Body of pancreas (tissue), 4 donors: ENCODE measurements at regions not wholly inside any gene's neighbourhood (a gene's known extent, or its start where the extent isn't known, plus 50 kb on each side); places are given as distances from the start of the nearest gene placed in this dataset.

Source experiments
- ATAC-seq: fragments of 150-250 bp; one replicate; pipeline ENCODE4 v1.9.1; 2016
- DNase-seq, 4 donors: peaks; one replicate each; pipeline ENCODE4 v3.0.0-alpha.2; 2019
- H3K27ac ChIP-seq, 4 donors: fragments of 200-600 bp; sonication (generic); 1 replicate in 3 of 4; 2 replicates in 1 of 4; pipeline versions ENCODE4 v1.5.1 to v1.6.1; 2016 to 2019; ENCODE audit warnings: mild to moderate bottlenecking in 1 of 4, mixed read lengths in 1 of 4, moderate library complexity in 1 of 4
- H3K27me3 ChIP-seq, 2 donors: fragments of 200-600 bp; sonication (generic); one replicate each; pipeline ENCODE4 v1.6.0; 2016; ENCODE audit warnings: mild to moderate bottlenecking in 1 of 2
- H3K36me3 ChIP-seq, 2 donors: fragments of 200-600 bp; sonication (generic); replicated peaks in 1 of 2; 2 replicates each; pipeline ENCODE4 v1.5.1; 2016; ENCODE audit warnings: low read depth in 2 of 2; ENCODE audit not compliant: insufficient read depth in 1 of 2
- H3K4me1 ChIP-seq: fragments of 200-600 bp; sonication (generic); one replicate; pipeline ENCODE4 v1.6.0; 2016
- H3K4me3 ChIP-seq, 2 donors: fragments of 200-600 bp; sonication (generic); 1 replicate in 1 of 2; 2 replicates in 1 of 2; pipeline ENCODE4 v1.5.1; 2016 to 2019
- H3K9me3 ChIP-seq, 3 donors: fragments of 200-600 bp; sonication (generic); 1 replicate in 2 of 3; 2 replicates in 1 of 3; pipeline ENCODE4 v1.5.1; 2016
- POLR2A ChIP-seq, 3 donors: fragments of 450-650 bp; IDR thresholded peaks; one replicate each; pipeline ENCODE4 v1.6.1; 2016; ENCODE audit warnings: antibody characterized with exemption in 3 of 3, mild to moderate bottlenecking in 2 of 3
- WGBS, 2 donors: methylation state at CpG; one replicate each; pipeline ENCODE4 v1.1.5; 2017; 5-methylcytosine and 5-hydroxymethylcytosine counted together
- intact Hi-C: fragments of 100-400 bp; cut with DNase I; formaldehyde crosslinking; loops from one replicate; pipeline ENCODE4 v1.15.1; 2023
- TF ChIP-seq, protein P1 (sequence below), 7 experiments: fragments of 450-650 bp in 4 of 7; fragments of 200-600 bp in 3 of 7; sonication (generic) in 3 of 7; IDR thresholded peaks; one replicate each; pipeline ENCODE4 v1.5.1; 2016 to 2019; ENCODE audit warnings: antibody characterized with exemption in 7 of 7

DNA sequence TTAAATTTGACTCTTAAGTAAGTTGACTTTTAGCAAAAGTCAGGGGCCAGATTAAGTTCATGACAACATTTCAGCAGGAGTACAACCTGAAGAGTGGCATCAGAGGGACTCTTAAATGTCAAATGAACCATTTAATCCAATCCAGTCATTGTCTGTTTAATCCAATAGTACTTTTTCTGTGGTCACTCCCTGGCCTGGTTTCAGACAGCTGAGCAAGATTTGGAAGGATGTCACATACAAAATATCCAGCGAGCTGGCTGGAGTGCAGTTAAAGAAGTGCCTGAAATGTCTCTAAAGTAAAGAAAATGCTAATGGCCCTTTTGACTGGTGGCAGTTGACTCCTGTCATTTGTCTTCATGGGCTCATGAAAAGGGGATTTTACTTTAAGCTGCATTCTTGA, 1082.1 kb downstream of the AACS start:
- H3K4me3 ChIP-seq: no peak overlapping the region
- H3K36me3 ChIP-seq: no peaks in the 10 kb centered on the region
- H3K27ac ChIP-seq: no peak overlapping the region
- DNase-seq (no peak), ATAC-seq (no peak)
- no peaks in the 10 kb centered on the region for H3K4me1 ChIP-seq
- intact Hi-C loops: no loop called here
- 71 to 75% methylated on average over 1 of the region's 1 CpG for WGBS, 2 donors
- no peak for TF ChIP-seq POLR2A (IDR thresholded peaks at IDR 0.05)
- TF ChIP-seq, protein P1, sequence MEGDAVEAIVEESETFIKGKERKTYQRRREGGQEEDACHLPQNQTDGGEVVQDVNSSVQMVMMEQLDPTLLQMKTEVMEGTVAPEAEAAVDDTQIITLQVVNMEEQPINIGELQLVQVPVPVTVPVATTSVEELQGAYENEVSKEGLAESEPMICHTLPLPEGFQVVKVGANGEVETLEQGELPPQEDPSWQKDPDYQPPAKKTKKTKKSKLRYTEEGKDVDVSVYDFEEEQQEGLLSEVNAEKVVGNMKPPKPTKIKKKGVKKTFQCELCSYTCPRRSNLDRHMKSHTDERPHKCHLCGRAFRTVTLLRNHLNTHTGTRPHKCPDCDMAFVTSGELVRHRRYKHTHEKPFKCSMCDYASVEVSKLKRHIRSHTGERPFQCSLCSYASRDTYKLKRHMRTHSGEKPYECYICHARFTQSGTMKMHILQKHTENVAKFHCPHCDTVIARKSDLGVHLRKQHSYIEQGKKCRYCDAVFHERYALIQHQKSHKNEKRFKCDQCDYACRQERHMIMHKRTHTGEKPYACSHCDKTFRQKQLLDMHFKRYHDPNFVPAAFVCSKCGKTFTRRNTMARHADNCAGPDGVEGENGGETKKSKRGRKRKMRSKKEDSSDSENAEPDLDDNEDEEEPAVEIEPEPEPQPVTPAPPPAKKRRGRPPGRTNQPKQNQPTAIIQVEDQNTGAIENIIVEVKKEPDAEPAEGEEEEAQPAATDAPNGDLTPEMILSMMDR (IDR thresholded peaks at IDR 0.05): no peak
- H3K27me3 ChIP-seq: no peaks in the 10 kb centered on the region
- no peaks in the 10 kb centered on the region for H3K9me3 ChIP-seq

GRCh38 chr12:126156806-126157574, 1091.8 kb downstream of the AACS start:
- Histone ChIP-seq H3K27me3 (no peaks in the 10 kb centered on the region), H3K4me1 (peaks cover 25% of the 10 kb centered on the region), H3K27ac (peak overlapping the region; percentile 76 to 85 (median 79)), H3K9me3 (no peaks in the 10 kb centered on the region), H3K4me3 (no peak overlapping the region), H3K36me3 (no peaks in the 10 kb centered on the region)
- peak; percentile 97 for ATAC-seq
- peak; percentile 86 to 95 (median 93) for DNase-seq
- peak; percentile 59 to 80 (median 75) for TF ChIP-seq POLR2A (IDR thresholded peaks at IDR 0.05)
- TF ChIP-seq, protein P1 (IDR thresholded peaks at IDR 0.05): peak in 4 of 7 experiments; percentile 28 to 43 (median 38)
- intact Hi-C loops: no loop called here
- WGBS, 2 donors: 18 to 29% methylated on average over 12 of the region's 12 CpGs

DNA sequence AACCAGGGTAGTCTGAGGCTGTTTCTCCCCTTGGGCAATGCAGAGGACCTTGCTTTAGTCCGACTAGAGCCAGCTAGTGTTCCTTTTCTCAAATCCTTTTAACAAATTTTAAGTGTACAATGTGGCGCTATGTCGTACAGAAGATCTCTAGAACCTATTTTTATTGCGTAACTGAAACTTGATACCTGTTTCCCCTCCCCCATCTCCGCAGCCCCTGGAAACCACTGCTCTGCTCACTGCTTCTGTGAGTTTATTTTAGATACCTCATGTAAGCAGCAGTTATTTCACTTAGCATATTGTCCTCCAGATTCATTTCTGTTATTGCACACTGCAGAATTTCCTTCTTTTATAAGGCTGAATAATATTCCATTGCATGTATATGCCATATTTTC, 1092.3 kb downstream of the AACS start:
- ATAC-seq: peak; percentile 57
- H3K27me3 ChIP-seq: no peaks in the 10 kb centered on the region
- 37 to 38% methylated on average over 5 of the region's 5 CpGs for WGBS, 2 donors
- no peaks in the 10 kb centered on the region for H3K9me3 ChIP-seq
- TF ChIP-seq, protein P1 (IDR thresholded peaks at IDR 0.05): peak in 1 of 7 experiments; percentile 3
- TF ChIP-seq POLR2A (IDR thresholded peaks at IDR 0.05): no peak
- no peak overlapping the region for H3K4me3 ChIP-seq
- peak; percentile 45 to 72 (median 70) for DNase-seq
- H3K4me1 ChIP-seq: peaks cover 25% of the 10 kb centered on the region
- intact Hi-C loops: no loop called here
- no peaks in the 10 kb centered on the region for H3K36me3 ChIP-seq
- peak overlapping the region; percentile 76 to 85 (median 79) for H3K27ac ChIP-seq

- no peaks in the 10 kb centered on the region for H3K36me3 ChIP-seq
- no peaks in the 10 kb centered on the region for H3K9me3 ChIP-seq
- DNase-seq (no peak), ATAC-seq (no peak)
- intact Hi-C loops: no loop called here
- H3K4me3 ChIP-seq: no peak overlapping the region
- 61 to 77% methylated on average over 5 of the region's 5 CpGs for WGBS, 2 donors
- H3K27ac ChIP-seq: no peak overlapping the region
- no peak for TF ChIP-seq POLR2A (IDR thresholded peaks at IDR 0.05)
- TF ChIP-seq, protein P1 (IDR thresholded peaks at IDR 0.05): no peak
- H3K4me1 ChIP-seq: peaks cover 32% of the 10 kb centered on the region
- no peaks in the 10 kb centered on the region for H3K27me3 ChIP-seq
Measured at GRCh38 chr12:126159139-126159538, 1093.9 kb downstream of the AACS start.

GRCh38 chr12:126160912-126161311, 1095.7 kb downstream of the AACS start:
- TF ChIP-seq, protein P1 (IDR thresholded peaks at IDR 0.05): no peak
- no peak for TF ChIP-seq POLR2A (IDR thresholded peaks at IDR 0.05)
- no peak for ATAC-seq
- Histone ChIP-seq H3K9me3 (no peaks in the 10 kb centered on the region), H3K4me3 (no peak overlapping the region), H3K4me1 (peaks cover 28% of the 10 kb centered on the region), H3K27me3 (no peaks in the 10 kb centered on the region), H3K36me3 (no peaks in the 10 kb centered on the region), H3K27ac (no peak overlapping the region)
- DNase-seq: no peak
- WGBS, 2 donors: 56 to 65% methylated on average over 1 of the region's 1 CpG
- intact Hi-C loops: no loop called here
